ENCODE measurements at regions not wholly inside any gene's neighbourhood (a gene's known extent, or its start where the extent isn't known, plus 50 kb on each side); places are given as distances from the start of the nearest gene placed in this dataset.

- TF ChIP-seq CTCF (IDR thresholded peaks at IDR 0.05) = no peak
- no peaks in the 10 kb centered on the region for H3K4me1 Mint-ChIP-seq (ENCODE audit: unreplicated experiment)
- no peak overlapping the region for H3K4me3 Mint-ChIP-seq (ENCODE audit: unreplicated experiment)
- DNase-seq (ENCODE audit: extremely low spot score, unreplicated experiment) = no peak
- H3K27ac Mint-ChIP-seq (ENCODE audit: unreplicated experiment) = no peak overlapping the region
- peaks cover 14% of the 10 kb centered on the region for H3K27me3 Mint-ChIP-seq (ENCODE audit: unreplicated experiment)
- H3K36me3 Mint-ChIP-seq (ENCODE audit: unreplicated experiment) = no peaks in the 10 kb centered on the region
- no peaks in the 10 kb centered on the region for H3K9me3 Mint-ChIP-seq (ENCODE audit: unreplicated experiment)
These were observed 183.6 kb upstream of the NFE2L3 start for GRCh38 chr7:25968205-25968993.

GRCh38 chr7:25970356-25970755, 181.6 kb upstream of the NFE2L3 start:
- Mint-ChIP-seq H3K27ac (ENCODE audit: unreplicated experiment) (no peak overlapping the region), H3K9me3 (ENCODE audit: unreplicated experiment) (no peaks in the 10 kb centered on the region), H3K4me3 (ENCODE audit: unreplicated experiment) (no peak overlapping the region), H3K4me1 (ENCODE audit: unreplicated experiment) (no peaks in the 10 kb centered on the region), H3K27me3 (ENCODE audit: unreplicated experiment) (peaks cover 7% of the 10 kb centered on the region), H3K36me3 (ENCODE audit: unreplicated experiment) (no peaks in the 10 kb centered on the region)
- no peak for TF ChIP-seq CTCF (IDR thresholded peaks at IDR 0.05)
- no peak for DNase-seq (ENCODE audit: extremely low spot score, unreplicated experiment)

- Mint-ChIP-seq H3K27me3 (ENCODE audit: unreplicated experiment) (peaks cover 3% of the 10 kb centered on the region), H3K36me3 (ENCODE audit: unreplicated experiment) (no peaks in the 10 kb centered on the region), H3K4me3 (ENCODE audit: unreplicated experiment) (no peak overlapping the region), H3K27ac (ENCODE audit: unreplicated experiment) (no peak overlapping the region), H3K4me1 (ENCODE audit: unreplicated experiment) (no peaks in the 10 kb centered on the region), H3K9me3 (ENCODE audit: unreplicated experiment) (no peaks in the 10 kb centered on the region)
- TF ChIP-seq CTCF (IDR thresholded peaks at IDR 0.05) = no peak
- DNase-seq (ENCODE audit: extremely low spot score, unreplicated experiment) = no peak
These were observed 181.1 kb upstream of the NFE2L3 start for GRCh38 chr7:25970911-25971310.

GRCh38 chr7:25976630-25977029, 175.4 kb upstream of the NFE2L3 start:
- H3K4me1 Mint-ChIP-seq (ENCODE audit: unreplicated experiment) = no peaks in the 10 kb centered on the region
- H3K4me3 Mint-ChIP-seq (ENCODE audit: unreplicated experiment) = no peak overlapping the region
- no peak for TF ChIP-seq CTCF (IDR thresholded peaks at IDR 0.05)
- peaks cover 3% of the 10 kb centered on the region for H3K9me3 Mint-ChIP-seq (ENCODE audit: unreplicated experiment)
- H3K27ac Mint-ChIP-seq (ENCODE audit: unreplicated experiment) = no peak overlapping the region
- no peak for DNase-seq (ENCODE audit: extremely low spot score, unreplicated experiment)
- H3K36me3 Mint-ChIP-seq (ENCODE audit: unreplicated experiment) = no peaks in the 10 kb centered on the region
- no peaks in the 10 kb centered on the region for H3K27me3 Mint-ChIP-seq (ENCODE audit: unreplicated experiment)

- Mint-ChIP-seq H3K27ac (ENCODE audit: unreplicated experiment) (no peak overlapping the region), H3K36me3 (ENCODE audit: unreplicated experiment) (no peaks in the 10 kb centered on the region), H3K9me3 (ENCODE audit: unreplicated experiment) (peaks cover 3% of the 10 kb centered on the region), H3K27me3 (ENCODE audit: unreplicated experiment) (no peaks in the 10 kb centered on the region), H3K4me3 (ENCODE audit: unreplicated experiment) (no peak overlapping the region), H3K4me1 (ENCODE audit: unreplicated experiment) (no peaks in the 10 kb centered on the region)
- no peak for DNase-seq (ENCODE audit: extremely low spot score, unreplicated experiment)
- TF ChIP-seq CTCF (IDR thresholded peaks at IDR 0.05) = no peak
These were observed 173.5 kb upstream of the NFE2L3 start for GRCh38 chr7:25978466-25978865.
